GM21367 (cell line): ENCODE measurements at regions not wholly inside any gene's neighbourhood (a gene's known extent, or its start where the extent isn't known, plus 50 kb on each side); places are given as distances from the start of the nearest gene placed in this dataset.

Experiments used
- ATAC-seq: cut with Tn5 transposase; IDR thresholded peaks from one replicate; pipeline ENCODE4 v1.9.1; 2021; ENCODE audit not compliant: unreplicated experiment

GRCh38 chr18:28606686-28607085 lies 429.8 kb upstream of the CDH2 start:
- no peak for ATAC-seq

- no peak for ATAC-seq
These were observed 425.5 kb upstream of the CDH2 start for GRCh38 chr18:28602391-28602790.

GRCh38 chr18:28594034-28594433 lies 417.1 kb upstream of the CDH2 start:
- ATAC-seq: no peak

GRCh38 chr18:28588884-28589549 lies 412.1 kb upstream of the CDH2 start:
- ATAC-seq: no peak

- no peak for ATAC-seq
These were observed 407.8 kb upstream of the CDH2 start for GRCh38 chr18:28584731-28585130.

GRCh38 chr18:28582724-28583123 lies 405.8 kb upstream of the CDH2 start:
- no peak for ATAC-seq

GRCh38 chr18:28581521-28582071 lies 404.7 kb upstream of the CDH2 start:
- no peak for ATAC-seq

GRCh38 chr18:28576941-28577340 lies 400.0 kb upstream of the CDH2 start:
- ATAC-seq: no peak

- no peak for ATAC-seq
These were observed 398.2 kb upstream of the CDH2 start for GRCh38 chr18:28575123-28575522.

- no peak for ATAC-seq
These were observed 397.2 kb upstream of the CDH2 start for GRCh38 chr18:28574175-28574574.

- no peak for ATAC-seq
These were observed 395.0 kb upstream of the CDH2 start for GRCh38 chr18:28571929-28572328.

- no peak for ATAC-seq
These were observed 383.4 kb upstream of the CDH2 start for GRCh38 chr18:28560331-28560730.

- no peak for ATAC-seq
These were observed 382.6 kb upstream of the CDH2 start for GRCh38 chr18:28559511-28559910.

- no peak for ATAC-seq
These were observed 365.0 kb upstream of the CDH2 start for GRCh38 chr18:28541934-28542333.

GRCh38 chr18:28541276-28541930 lies 364.5 kb upstream of the CDH2 start:
- no peak for ATAC-seq

GRCh38 chr18:28529644-28530043 lies 352.7 kb upstream of the CDH2 start:
- ATAC-seq: no peak

- no peak for ATAC-seq
These were observed 349.3 kb upstream of the CDH2 start for GRCh38 chr18:28526196-28526595.

- no peak for ATAC-seq
These were observed 347.0 kb upstream of the CDH2 start for GRCh38 chr18:28523758-28524475.

- ATAC-seq: no peak
These were observed 345.3 kb upstream of the CDH2 start for GRCh38 chr18:28522236-28522635.

- no peak for ATAC-seq
These were observed 343.1 kb upstream of the CDH2 start for GRCh38 chr18:28519997-28520396.

- ATAC-seq: no peak
These were observed 337.8 kb upstream of the CDH2 start for GRCh38 chr18:28514699-28515098.

GRCh38 chr18:28512357-28512756 lies 335.4 kb upstream of the CDH2 start:
- ATAC-seq: no peak
